Adrenal gland (tissue), 9 donors: ENCODE measurements at regions not wholly inside any gene's neighbourhood (a gene's known extent, or its start where the extent isn't known, plus 50 kb on each side); places are given as distances from the start of the nearest gene placed in this dataset.
"Not testable (repeated sequence)": the region's sequence is repeated elsewhere in the genome, so short reads cannot be mapped to it uniquely, and the experiment has no call there.

ENCODE experiments used
- DNase-seq, 7 donors: peaks; one replicate each; pipeline ENCODE4 v3.0.0-alpha.2; 2019 to 2020
- H3K27ac ChIP-seq, 5 donors: fragments of 200-600 bp; sonication (generic) in 4 of 5; 1 replicate in 3 of 5; 2 replicates in 2 of 5; pipeline versions ENCODE4 v1.5.1 to v1.8.0; 2016 to 2020; ENCODE audit warnings: mild to moderate bottlenecking in 1 of 5
- H3K27me3 ChIP-seq: fragments of 200-600 bp; 2 replicates; pipeline ENCODE4 v1.8.0; 2021
- H3K36me3 ChIP-seq, 2 donors: fragments of 200-600 bp; replicated peaks in 1 of 2; 1 replicate in 1 of 2; 2 replicates in 1 of 2; pipeline versions ENCODE4 v1.5.1 to v1.8.0; 2018 to 2022
- H3K4me1 ChIP-seq, 2 donors: fragments of 200-600 bp; replicated peaks in 1 of 2; 1 replicate in 1 of 2; 2 replicates in 1 of 2; pipeline versions ENCODE4 v1.5.1 to v1.8.0; 2018 to 2021
- H3K4me3 ChIP-seq, 4 donors: fragments of 200-600 bp; sonication (generic) in 3 of 4; one replicate each; pipeline ENCODE4 v1.5.1; 2016 to 2018
- H3K9me3 ChIP-seq, 3 donors: fragments of 200-600 bp; sonication (generic) in 1 of 3; replicated peaks in 1 of 3; 1 replicate in 2 of 3; 2 replicates in 1 of 3; pipeline versions ENCODE4 v1.5.1 to v1.8.0; 2016 to 2021
- POLR2A ChIP-seq, 2 donors: fragments of 450-650 bp; IDR thresholded peaks; one replicate each; pipeline ENCODE4 v1.6.1; 2017; ENCODE audit warnings: antibody characterized with exemption in 2 of 2, mild to moderate bottlenecking in 2 of 2, moderate library complexity in 1 of 2
- WGBS, 4 donors: extraction: QIAGEN DNeasy Blood & Tissue Kit in 2 of 4; methylation state at CpG; one replicate each; pipeline versions ENCODE4 v1.1.5 to v1.1.7; 2013 to 2017; 5-methylcytosine and 5-hydroxymethylcytosine counted together
- intact Hi-C, 2 donors: fragments of 100-400 bp; cut with DNase I; formaldehyde crosslinking; loops; one replicate each; pipeline versions ENCODE4 v1.14.1 to v1.15.0; 2022 to 2023
- TF ChIP-seq, protein P1 (sequence below), 6 experiments: fragments of 450-650 bp in 4 of 6; fragments of 200-600 bp in 2 of 6; sonication (generic) in 1 of 6; IDR thresholded peaks; 1 replicate in 5 of 6; 2 replicates in 1 of 6; pipeline versions ENCODE4 v1.5.1 to v1.8.0; 2016 to 2021; ENCODE audit warnings: antibody characterized with exemption in 6 of 6, mild to moderate bottlenecking in 2 of 6, moderate library complexity in 1 of 6
- donor health status: healthy with polysubstance abuse.
- donor health status: Bipolar disorder and iron deficiency.
- donor health status: DM: yes; HTN: yes; CAD: no.
- donor health status: DM: no; HTN: no; CAD: no.
- donor health status: DM: no; HTN: no; CAD: no.

DNA sequence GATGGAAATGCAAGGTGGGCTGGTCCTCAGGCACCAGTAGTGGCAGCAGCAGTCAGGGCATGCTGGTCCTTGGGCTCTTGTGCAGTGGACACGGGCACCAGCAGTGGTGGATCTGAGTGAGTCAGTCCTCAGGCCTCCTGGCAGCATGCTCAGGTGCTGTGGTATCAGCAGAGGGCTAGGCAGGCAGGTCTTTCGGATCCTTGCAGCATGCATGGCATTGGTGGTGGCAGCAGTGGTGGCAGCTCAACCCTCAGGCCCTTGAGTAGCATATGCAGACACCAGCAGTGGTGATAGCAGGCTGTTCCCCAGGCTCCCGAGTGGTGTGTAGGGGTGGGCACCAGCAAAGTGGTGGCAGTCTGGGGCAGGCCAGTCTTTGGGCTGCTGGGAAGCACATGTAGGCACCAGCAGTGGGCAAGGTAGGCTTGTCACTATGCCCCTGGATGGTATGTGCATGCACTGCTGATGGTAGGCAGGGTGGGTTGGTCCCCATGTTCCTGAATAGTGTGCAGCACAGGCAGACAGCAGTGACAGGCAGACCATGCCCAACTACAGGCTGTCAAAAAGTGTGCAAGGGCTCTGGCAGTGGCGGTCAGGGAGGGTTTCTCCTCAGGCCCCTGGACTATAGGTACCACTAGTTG lies 606.0 kb downstream of the ADCYAP1 start:
- DNase-seq, result no peak

DNA sequence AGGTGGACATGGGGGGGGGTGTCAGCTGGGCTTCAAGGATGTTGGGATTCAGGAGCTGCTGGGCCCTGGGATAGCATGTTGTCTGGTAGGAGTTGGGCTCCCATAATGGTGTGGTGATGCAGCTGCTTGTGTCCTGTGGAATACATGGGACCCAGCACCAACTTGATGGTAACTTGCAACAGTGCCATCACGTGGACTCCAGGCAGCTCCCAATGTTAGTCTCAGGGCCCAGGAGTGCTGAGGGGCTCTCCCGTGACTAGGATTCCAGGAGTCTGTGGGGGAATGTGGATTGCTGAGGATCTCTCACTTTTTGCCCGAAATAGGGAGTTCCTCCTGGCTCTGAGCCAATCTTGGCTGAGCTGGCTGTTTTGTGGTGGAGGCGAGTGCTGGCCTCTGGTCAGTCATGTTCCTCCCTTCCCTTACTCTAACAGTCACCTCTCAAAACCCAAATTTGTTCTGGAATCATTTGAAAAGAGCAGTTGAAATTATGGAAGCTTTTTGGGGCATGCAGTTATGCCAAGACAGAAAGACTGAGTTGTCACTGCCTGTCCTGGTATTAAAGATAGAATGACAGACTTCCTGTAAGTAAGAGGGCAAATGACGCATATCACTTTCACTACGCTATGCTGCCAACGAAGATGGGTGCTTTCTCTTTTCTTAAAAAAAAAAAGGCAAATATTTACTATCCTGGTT lies 607.1 kb downstream of the ADCYAP1 start:
- no peak for TF ChIP-seq POLR2A (IDR thresholded peaks at IDR 0.05)
- TF ChIP-seq, protein P1, sequence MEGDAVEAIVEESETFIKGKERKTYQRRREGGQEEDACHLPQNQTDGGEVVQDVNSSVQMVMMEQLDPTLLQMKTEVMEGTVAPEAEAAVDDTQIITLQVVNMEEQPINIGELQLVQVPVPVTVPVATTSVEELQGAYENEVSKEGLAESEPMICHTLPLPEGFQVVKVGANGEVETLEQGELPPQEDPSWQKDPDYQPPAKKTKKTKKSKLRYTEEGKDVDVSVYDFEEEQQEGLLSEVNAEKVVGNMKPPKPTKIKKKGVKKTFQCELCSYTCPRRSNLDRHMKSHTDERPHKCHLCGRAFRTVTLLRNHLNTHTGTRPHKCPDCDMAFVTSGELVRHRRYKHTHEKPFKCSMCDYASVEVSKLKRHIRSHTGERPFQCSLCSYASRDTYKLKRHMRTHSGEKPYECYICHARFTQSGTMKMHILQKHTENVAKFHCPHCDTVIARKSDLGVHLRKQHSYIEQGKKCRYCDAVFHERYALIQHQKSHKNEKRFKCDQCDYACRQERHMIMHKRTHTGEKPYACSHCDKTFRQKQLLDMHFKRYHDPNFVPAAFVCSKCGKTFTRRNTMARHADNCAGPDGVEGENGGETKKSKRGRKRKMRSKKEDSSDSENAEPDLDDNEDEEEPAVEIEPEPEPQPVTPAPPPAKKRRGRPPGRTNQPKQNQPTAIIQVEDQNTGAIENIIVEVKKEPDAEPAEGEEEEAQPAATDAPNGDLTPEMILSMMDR (IDR thresholded peaks at IDR 0.05), result no peak
- Histone ChIP-seq H3K27ac (no peak overlapping the region), H3K4me1 (no peaks in the 10 kb centered on the region), H3K36me3 (no peaks in the 10 kb centered on the region), H3K27me3 (no peaks in the 10 kb centered on the region), H3K4me3 (no peak overlapping the region), H3K9me3 (no peaks in the 10 kb centered on the region)
- intact Hi-C loops, result no loop called here
- WGBS, 4 donors, result 59 to 70% (median 64%) methylated on average over 5 to 7 of the region's 7 CpGs
- no peak for DNase-seq

More for the DNA sequence above, 606.0 kb downstream of the ADCYAP1 start:
- Histone ChIP-seq H3K4me3 (no peak overlapping the region), H3K4me1 (no peaks in the 10 kb centered on the region), H3K9me3 (no peaks in the 10 kb centered on the region), H3K27me3 (no peaks in the 10 kb centered on the region), H3K27ac (no peak overlapping the region), H3K36me3 (no peaks in the 10 kb centered on the region)
- no peak for TF ChIP-seq POLR2A (IDR thresholded peaks at IDR 0.05)
- TF ChIP-seq, protein P1 (IDR thresholded peaks at IDR 0.05), result no peak
- 71 to 79% (median 77%) methylated on average over 2 to 4 of the region's 4 CpGs; no CpG with 5 or more reads in 1 of the 4 donors for WGBS, 4 donors
- intact Hi-C loops, result no loop called here

GRCh38 chr18:1513519-1513918 lies 608.8 kb downstream of the ADCYAP1 start:
- Histone ChIP-seq H3K9me3 (no peaks in the 10 kb centered on the region), H3K27me3 (no peaks in the 10 kb centered on the region), H3K36me3 (no peaks in the 10 kb centered on the region), H3K27ac (no peak overlapping the region), H3K4me1 (no peaks in the 10 kb centered on the region), H3K4me3 (no peak overlapping the region)
- 30 to 42% (median 31%) methylated on average over 1 of the region's 1 CpG for WGBS, 4 donors
- no peak for DNase-seq
- intact Hi-C loops, result no loop called here
- TF ChIP-seq, protein P1 (IDR thresholded peaks at IDR 0.05), result no peak
- TF ChIP-seq POLR2A (IDR thresholded peaks at IDR 0.05), result no peak

- H3K9me3 ChIP-seq, DNase-seq, H3K36me3 ChIP-seq, H3K4me3 ChIP-seq, H3K27me3 ChIP-seq, H3K4me1 ChIP-seq, intact Hi-C loops, H3K27ac ChIP-seq: not testable (repeated sequence)
- 84 to 87% (median 85%) methylated on average over 20 to 30 of the region's 30 CpGs for WGBS, 4 donors
These were observed 617.0 kb downstream of the ADCYAP1 start for GRCh38 chr18:1521588-1522248.
